Type B pancreatic cell (in vitro differentiated cells): ENCODE measurements at regions not wholly inside any gene's neighbourhood (a gene's known extent, or its start where the extent isn't known, plus 50 kb on each side); places are given as distances from the start of the nearest gene placed in this dataset.

Experiments
- DNase-seq: peaks from one replicate; pipeline ENCODE4 v3.0.0; 2021; ENCODE audit warnings: mixed read lengths; ENCODE audit not compliant: unreplicated experiment; ENCODE audit errors: extremely low spot score
- H3K27ac Mint-ChIP-seq: 2 replicates; pipeline ENCODE4 v1.8.0; 2021; ENCODE audit warnings: mild to moderate bottlenecking, mixed read lengths
- H3K27me3 Mint-ChIP-seq: 2 replicates; pipeline ENCODE4 v1.8.0; 2021; ENCODE audit warnings: mixed read lengths
- H3K36me3 Mint-ChIP-seq: 2 replicates; pipeline ENCODE4 v1.8.0; 2021; ENCODE audit warnings: mixed read lengths
- H3K4me1 Mint-ChIP-seq: one replicate; pipeline ENCODE4 v1.8.0; 2021; ENCODE audit warnings: mixed read lengths; ENCODE audit not compliant: unreplicated experiment
- H3K4me3 Mint-ChIP-seq: 2 replicates; pipeline ENCODE4 v1.8.0; 2021; ENCODE audit warnings: mild to moderate bottlenecking, mixed read lengths
- H3K9me3 Mint-ChIP-seq: 2 replicates; pipeline ENCODE4 v1.8.0; 2021; ENCODE audit warnings: mixed read lengths
- TF ChIP-seq, protein P1 (sequence below): fragments of 200-600 bp; sonication (generic); conservative IDR thresholded peaks from 2 replicates; pipeline ENCODE4 v1.5.0; 2021; ENCODE audit warnings: antibody characterized with exemption, mild to moderate bottlenecking

DNA sequence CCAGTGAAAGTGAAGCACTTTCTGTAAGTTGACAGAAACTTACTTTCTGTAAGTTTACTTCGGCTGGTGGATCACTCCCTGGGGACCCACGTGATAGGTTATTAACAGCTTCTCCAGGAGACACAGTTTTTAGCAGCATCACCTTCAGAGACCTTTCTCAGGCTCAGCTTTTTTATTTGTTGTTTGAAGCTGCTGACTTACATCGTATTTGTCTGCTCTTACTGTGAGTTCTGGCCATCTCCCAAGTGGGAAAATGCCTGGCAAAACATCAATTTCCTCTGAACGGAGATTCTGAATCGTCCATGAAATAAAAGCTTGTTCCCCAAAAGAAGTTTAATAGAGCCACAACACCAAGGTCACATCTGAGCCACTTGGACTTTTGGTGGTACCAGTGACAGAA lies 178.7 kb upstream of the PODXL start:
- H3K36me3 Mint-ChIP-seq, result no peaks in the 10 kb centered on the region
- no peak overlapping the region for H3K27ac Mint-ChIP-seq
- H3K4me1 Mint-ChIP-seq, result no peaks in the 10 kb centered on the region
- no peaks in the 10 kb centered on the region for H3K9me3 Mint-ChIP-seq
- DNase-seq, result no peak
- TF ChIP-seq, protein P1, sequence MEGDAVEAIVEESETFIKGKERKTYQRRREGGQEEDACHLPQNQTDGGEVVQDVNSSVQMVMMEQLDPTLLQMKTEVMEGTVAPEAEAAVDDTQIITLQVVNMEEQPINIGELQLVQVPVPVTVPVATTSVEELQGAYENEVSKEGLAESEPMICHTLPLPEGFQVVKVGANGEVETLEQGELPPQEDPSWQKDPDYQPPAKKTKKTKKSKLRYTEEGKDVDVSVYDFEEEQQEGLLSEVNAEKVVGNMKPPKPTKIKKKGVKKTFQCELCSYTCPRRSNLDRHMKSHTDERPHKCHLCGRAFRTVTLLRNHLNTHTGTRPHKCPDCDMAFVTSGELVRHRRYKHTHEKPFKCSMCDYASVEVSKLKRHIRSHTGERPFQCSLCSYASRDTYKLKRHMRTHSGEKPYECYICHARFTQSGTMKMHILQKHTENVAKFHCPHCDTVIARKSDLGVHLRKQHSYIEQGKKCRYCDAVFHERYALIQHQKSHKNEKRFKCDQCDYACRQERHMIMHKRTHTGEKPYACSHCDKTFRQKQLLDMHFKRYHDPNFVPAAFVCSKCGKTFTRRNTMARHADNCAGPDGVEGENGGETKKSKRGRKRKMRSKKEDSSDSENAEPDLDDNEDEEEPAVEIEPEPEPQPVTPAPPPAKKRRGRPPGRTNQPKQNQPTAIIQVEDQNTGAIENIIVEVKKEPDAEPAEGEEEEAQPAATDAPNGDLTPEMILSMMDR, result no peak
- peaks cover 58% of the 10 kb centered on the region for H3K27me3 Mint-ChIP-seq
- H3K4me3 Mint-ChIP-seq, result no peak overlapping the region

- TF ChIP-seq, protein P1, result no peak
- H3K27ac Mint-ChIP-seq, result no peak overlapping the region
- peaks cover 5% of the 10 kb centered on the region for H3K9me3 Mint-ChIP-seq
- peaks cover 54% of the 10 kb centered on the region for H3K27me3 Mint-ChIP-seq
- no peak overlapping the region for H3K4me3 Mint-ChIP-seq
- peak; percentile 8 for DNase-seq
- H3K36me3 Mint-ChIP-seq, result no peaks in the 10 kb centered on the region
- no peaks in the 10 kb centered on the region for H3K4me1 Mint-ChIP-seq
Measured at GRCh38 chr7:131733604-131734003, 177.2 kb upstream of the PODXL start.

GRCh38 chr7:131727189-131727588 lies 170.8 kb upstream of the PODXL start:
- peak; percentile 54 for DNase-seq
- Mint-ChIP-seq H3K4me3 (no peak overlapping the region), H3K36me3 (no peaks in the 10 kb centered on the region), H3K27ac (no peak overlapping the region), H3K9me3 (peaks cover 8% of the 10 kb centered on the region), H3K4me1 (no peaks in the 10 kb centered on the region), H3K27me3 (peaks cover 38% of the 10 kb centered on the region)
- TF ChIP-seq, protein P1, result no peak

- H3K4me3 Mint-ChIP-seq, result no peak overlapping the region
- no peaks in the 10 kb centered on the region for H3K4me1 Mint-ChIP-seq
- H3K27me3 Mint-ChIP-seq, result peaks cover 35% of the 10 kb centered on the region
- H3K36me3 Mint-ChIP-seq, result no peaks in the 10 kb centered on the region
- no peak overlapping the region for H3K27ac Mint-ChIP-seq
- peak; percentile 4 for DNase-seq
- peaks cover 8% of the 10 kb centered on the region for H3K9me3 Mint-ChIP-seq
- TF ChIP-seq, protein P1, result no peak
Measured at GRCh38 chr7:131726686-131727085, 170.3 kb upstream of the PODXL start.

GRCh38 chr7:131726031-131726430 lies 169.6 kb upstream of the PODXL start:
- H3K27me3 Mint-ChIP-seq, result peaks cover 34% of the 10 kb centered on the region
- TF ChIP-seq, protein P1, result no peak
- H3K9me3 Mint-ChIP-seq, result peaks cover 8% of the 10 kb centered on the region
- H3K4me3 Mint-ChIP-seq, result no peak overlapping the region
- H3K27ac Mint-ChIP-seq, result no peak overlapping the region
- H3K4me1 Mint-ChIP-seq, result no peaks in the 10 kb centered on the region
- DNase-seq, result peak; percentile 60
- no peaks in the 10 kb centered on the region for H3K36me3 Mint-ChIP-seq

DNA sequence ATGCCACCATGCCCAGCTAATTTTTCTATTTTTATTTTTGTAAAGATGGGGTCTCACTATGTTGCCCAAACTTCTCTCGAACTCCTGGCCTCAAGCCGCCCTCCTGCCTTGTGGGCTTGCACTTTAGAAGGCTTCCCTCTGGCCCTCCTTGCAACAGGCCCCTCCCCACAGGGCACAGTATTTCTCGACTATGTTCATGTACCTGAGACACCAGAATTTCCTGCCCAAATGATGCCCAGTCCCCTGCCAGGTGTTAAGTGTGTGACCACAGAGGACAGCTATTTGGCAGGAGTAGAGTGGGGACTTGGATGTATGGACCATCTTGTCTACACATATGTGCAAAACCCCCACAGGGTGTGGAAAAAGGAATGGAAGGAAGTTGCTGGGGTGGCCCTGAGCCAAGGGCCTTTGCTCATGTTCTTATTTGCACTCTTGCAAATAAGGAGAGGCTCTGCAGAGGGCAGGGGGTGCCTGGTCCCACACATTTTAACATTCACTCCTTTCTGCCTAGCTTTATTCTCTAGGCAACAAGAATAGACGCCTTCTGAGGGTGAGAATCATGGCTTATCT lies 168.4 kb upstream of the PODXL start:
- Mint-ChIP-seq H3K27ac (no peak overlapping the region), H3K9me3 (peaks cover 8% of the 10 kb centered on the region), H3K27me3 (peaks cover 32% of the 10 kb centered on the region), H3K36me3 (no peaks in the 10 kb centered on the region), H3K4me1 (no peaks in the 10 kb centered on the region), H3K4me3 (no peak overlapping the region)
- DNase-seq, result peak; percentile 25
- TF ChIP-seq, protein P1, result no peak
